Activated CD4-positive, alpha-beta T cell treated with anti-CD3 and anti-CD28 coated beads, Interleukin-10, Interleukin-2, amounts not matched to agents 100 ng/mL and 50 ng/mL, durations not matched to agents 16 hours and 8 hours (primary cell): ENCODE measurements at regions not wholly inside any gene's neighbourhood (a gene's known extent, or its start where the extent isn't known, plus 50 kb on each side); places are given as distances from the start of the nearest gene placed in this dataset.
"Not testable (repeated sequence)": the region's sequence is repeated elsewhere in the genome, so short reads cannot be mapped to it uniquely, and the experiment has no call there.

Experiments
- DNase-seq: peaks from one replicate; pipeline ENCODE4 v3.0.0-alpha.2; 2020

GRCh38 chr11:49823188-49823587 is 129.0 kb upstream of the OR4C13 start:
- DNase-seq, result not testable (repeated sequence)

- not testable (repeated sequence) for DNase-seq
Measured at GRCh38 chr11:49850541-49850940, 101.7 kb upstream of the OR4C13 start.

GRCh38 chr11:49851511-49851910 is 100.7 kb upstream of the OR4C13 start:
- no peak for DNase-seq

- DNase-seq, result no peak
Measured at GRCh38 chr11:49851971-49852389, 100.2 kb upstream of the OR4C13 start.

- not testable (repeated sequence) for DNase-seq
Measured at GRCh38 chr11:49888875-49889274, 63.3 kb upstream of the OR4C13 start.

- not testable (repeated sequence) for DNase-seq
Measured at GRCh38 chr11:49891910-49892671, 60.1 kb upstream of the OR4C13 start.

GRCh38 chr11:49893442-49893841 is 58.7 kb upstream of the OR4C13 start:
- DNase-seq, result not testable (repeated sequence)
